ENCODE measurements at regions not wholly inside any gene's neighbourhood (a gene's known extent, or its start where the extent isn't known, plus 50 kb on each side); places are given as distances from the start of the nearest gene placed in this dataset.
"Not testable (repeated sequence)": the region's sequence is repeated elsewhere in the genome, so short reads cannot be mapped to it uniquely, and the experiment has no call there.

DNA sequence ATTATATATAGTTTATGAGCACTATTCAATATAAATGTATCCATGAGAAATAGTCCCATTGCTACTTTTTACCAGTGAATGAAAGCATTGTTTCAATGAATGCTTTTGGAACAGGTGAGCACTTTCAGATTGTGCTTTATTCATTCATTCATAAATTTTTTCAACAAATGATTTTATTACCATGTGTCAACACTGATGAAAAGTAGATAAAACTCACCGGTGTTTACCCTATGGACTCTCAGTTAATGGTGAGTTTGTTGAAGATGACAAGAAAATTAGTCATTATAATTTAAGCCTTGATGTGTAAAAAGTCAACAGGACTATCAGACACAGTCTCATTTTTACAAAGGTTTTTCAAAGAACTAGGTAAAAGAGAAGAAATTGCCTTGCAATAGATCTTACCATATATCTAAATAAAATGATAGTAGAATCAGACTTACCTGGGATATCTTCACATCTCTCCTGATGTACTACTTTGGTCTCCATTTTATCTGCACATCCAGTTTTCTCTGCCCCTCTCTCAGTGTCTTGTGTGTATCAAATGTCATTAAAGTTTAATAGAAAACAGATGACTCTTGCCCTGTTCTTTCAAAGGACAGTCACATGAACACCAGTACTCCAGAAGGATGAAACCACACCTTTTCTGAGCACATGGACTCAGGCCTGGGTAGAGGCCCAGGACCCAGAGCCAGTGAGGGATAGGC lies 325.3 kb upstream of the RND3 start:
- no peak for DNase-seq

DNA sequence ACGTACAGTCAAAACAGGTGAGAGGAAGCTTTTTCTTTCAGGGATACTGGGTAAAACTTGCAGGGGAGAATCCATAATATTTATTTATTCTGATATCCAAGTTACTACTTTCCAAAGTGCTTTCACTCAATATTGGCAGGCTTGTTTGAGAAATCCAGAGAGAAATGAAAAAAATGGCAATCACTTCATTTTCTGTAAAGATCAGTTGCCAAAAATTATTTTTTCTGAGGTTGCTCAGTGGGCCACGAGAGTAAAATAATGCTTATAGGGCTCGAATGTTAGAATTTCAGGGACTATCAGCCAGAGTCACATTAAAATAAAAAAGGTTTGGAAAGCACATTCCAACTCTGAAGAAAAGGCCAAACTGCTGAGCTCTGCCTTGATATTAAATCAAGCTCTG lies 324.6 kb upstream of the RND3 start:
- no peak for DNase-seq

- DNase-seq, result no peak
Measured at GRCh38 chr2:150811259-150811855, 323.9 kb upstream of the RND3 start.

DNA sequence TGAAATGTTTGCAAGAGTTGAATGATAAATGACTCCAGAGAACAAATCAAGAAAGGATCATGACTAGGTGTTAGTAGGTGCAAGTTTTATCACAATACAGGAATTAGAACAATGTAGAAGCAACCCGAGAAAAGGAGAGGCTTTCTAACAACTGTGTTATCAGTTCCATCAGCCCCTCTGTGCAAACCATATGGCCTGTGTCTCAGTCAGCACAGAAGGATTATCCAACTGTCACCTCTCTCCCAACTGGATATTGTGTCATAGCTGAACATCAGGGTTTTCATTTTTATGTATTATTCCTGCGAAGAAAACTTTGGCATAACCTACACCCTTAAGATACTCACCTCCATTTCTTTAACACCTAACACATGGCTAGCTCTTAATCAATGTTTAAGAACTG lies 321.6 kb upstream of the RND3 start:
- no peak for DNase-seq

- no peak for DNase-seq
Measured at GRCh38 chr2:150806336-150806735, 318.9 kb upstream of the RND3 start.

DNA sequence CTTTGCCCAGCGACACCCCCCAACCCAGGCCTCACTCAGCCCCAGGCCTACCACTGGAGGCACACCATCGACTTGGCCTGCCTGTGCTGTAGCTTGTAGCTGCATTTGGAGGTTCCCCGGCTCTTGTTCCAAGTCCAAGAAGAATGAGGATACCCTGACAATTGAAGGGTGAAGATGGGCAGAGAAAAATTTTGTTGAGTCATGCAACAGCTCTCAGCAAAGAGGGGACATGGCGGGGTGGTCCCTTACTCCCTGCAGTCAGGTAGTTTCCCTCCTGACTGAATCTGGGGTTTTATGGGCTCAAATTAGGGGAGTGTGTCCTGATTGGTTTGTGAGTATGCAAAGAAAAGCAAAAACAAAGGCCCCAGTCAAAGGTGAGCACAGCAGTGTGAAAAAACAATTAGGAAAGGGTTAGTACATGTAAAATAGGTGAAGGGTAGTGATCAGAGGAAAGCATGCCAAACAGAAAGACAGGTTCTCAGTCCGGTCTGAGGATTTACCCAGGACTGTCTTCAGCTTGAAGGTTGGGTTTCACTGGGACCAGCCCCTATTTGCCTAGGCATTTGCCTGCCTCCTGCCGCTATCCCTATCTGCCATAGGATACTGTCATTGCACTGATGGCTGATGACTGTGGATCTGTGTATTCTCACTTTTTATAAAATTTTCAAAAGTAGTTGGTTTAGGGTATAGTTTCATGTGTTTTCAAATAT lies 316.4 kb upstream of the RND3 start:
- no peak for DNase-seq

- DNase-seq, result no peak
Measured at GRCh38 chr2:150802635-150803034, 315.2 kb upstream of the RND3 start.

- DNase-seq, result not testable (repeated sequence)
Measured at GRCh38 chr2:150796236-150796635, 308.8 kb upstream of the RND3 start.

- DNase-seq, result no peak
Measured at GRCh38 chr2:150792780-150793300, 305.4 kb upstream of the RND3 start.

GRCh38 chr2:150791567-150791966 lies 304.1 kb upstream of the RND3 start:
- DNase-seq, result no peak

DNA sequence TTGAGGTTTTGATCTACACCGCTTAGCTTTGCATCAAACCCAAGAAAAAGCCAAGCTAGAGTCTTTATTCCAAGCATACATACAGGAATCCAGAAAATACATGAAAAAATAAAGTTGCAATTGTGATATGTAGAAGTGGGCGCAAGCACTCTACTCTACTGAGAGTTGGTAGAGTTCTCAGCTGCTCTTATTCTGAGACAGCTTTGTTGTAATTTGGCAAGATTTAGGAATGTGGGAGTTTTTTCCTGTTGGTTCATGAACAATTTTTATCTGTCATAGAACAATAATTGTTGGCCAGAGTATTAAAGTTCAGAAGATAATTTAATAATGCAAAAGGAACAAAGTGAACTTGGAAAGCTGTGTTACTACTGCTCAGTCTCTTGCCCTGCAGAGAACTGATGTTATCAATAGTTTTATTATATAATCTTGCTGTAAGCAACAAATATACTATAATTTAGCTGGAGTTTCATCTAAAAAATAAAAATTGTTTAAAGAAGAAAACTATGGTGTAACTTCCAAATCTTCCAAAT lies 302.0 kb upstream of the RND3 start:
- no peak for DNase-seq

- DNase-seq, result no peak
Measured at GRCh38 chr2:150788426-150789140, 301.1 kb upstream of the RND3 start.

DNA sequence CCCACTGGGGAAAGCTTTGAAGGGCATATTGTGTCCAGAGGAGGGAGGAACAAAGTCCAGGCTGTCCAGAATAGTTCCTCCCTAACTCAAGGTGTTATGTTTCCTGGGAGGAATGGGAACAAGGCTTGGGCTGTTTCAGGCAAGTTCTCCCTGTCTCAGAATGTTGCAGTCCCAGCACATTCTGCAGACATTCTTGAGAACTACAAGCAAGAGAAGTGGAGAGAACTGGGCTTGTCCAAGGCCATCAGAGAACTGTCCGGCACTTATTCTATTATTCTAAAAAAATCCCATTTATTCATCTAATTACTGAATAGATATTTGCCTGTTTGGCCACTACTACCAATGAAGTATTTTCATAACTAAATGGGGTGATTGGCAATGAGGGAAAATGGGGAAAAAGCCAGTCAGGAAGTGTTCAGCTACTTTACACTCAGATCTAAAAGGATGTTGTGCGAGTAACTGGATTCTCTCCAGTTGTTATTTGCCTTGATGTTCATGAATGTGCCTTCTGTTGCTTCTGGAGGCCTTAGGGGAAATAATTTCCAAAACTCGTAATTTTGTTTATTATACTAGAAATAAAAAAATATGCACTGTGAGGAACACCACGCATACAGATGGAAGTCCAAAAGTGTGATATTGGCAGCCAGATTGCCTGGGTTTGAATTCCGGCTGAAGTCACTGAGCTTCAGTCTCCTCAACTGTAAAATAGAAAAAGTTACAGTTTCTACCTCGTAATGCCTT lies 300.1 kb upstream of the RND3 start:
- no peak for DNase-seq

DNA sequence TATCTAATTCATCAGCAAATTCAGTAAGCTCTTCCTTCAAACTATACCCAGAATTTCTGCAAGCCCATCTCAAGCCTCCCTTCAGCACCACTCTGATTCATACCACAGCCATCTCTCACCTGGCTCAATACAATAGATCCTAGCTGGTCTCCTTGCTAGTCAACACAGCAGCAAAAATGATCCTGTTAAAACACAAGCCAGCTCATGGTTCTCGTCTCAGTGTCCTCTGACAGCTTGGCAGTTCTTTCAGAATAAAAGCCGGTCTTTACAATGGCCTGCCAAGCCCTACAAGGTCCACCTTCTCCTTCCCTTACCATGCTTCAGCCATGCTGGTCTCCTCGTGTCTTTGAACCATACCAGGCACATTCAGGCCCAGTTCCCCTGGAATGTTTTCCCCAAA lies 296.9 kb upstream of the RND3 start:
- no peak for DNase-seq

DNA sequence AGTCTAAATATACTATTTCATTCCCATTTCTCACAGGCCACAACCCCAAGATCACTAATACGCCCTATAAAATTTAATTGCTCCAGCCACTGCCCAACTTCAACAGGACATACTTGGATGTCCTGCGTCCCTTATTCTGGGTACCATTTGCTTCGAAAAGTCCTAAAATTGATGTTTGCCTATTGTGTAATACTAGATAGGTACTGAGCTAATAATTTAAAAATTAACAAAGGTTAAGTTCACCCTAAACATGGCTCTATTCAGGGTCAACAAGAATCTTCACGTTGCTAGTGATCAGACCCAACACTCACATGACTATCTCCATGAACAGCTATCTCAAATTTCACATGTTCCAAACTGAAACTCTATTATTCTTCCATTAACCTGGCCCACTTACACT lies 296.4 kb upstream of the RND3 start:
- no peak for DNase-seq

DNA sequence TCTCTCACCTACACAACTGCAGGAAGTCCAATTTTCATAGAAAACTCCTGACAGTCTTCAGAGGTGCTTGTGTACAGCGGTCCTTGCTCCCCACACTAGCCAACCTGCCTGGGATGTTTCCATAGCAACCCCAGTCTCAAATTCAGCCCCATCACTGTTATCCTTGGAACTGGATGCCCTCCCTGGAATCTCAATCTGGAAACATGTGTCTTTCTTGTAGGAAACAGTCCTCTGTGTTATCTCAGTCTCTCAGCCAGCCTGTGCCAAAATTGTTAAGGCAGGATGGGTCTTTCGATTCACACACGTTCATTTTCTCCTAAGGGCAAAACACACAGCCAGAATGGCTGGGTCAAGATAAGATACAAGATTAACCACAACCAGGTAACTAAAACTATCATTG lies 295.5 kb upstream of the RND3 start:
- DNase-seq, result no peak

DNA sequence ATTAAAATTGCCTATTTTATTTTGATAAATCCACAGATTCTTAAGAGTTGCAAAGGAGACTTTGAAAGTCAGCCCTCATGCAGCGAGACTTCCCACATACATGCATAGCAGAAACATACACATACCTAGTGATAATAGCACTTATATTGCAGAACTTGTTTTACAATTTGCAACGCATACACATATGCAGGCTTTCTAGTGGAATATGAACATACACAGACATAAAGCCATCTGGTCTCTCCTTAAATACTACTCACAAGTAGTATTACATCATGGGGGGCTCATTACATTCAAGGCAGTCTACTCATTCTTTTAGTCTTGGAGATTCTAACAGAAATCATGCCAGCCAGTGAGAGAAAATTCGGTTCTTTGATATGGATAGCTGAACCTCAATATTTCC lies 295.1 kb upstream of the RND3 start:
- no peak for DNase-seq

GRCh38 chr2:150781142-150781541 lies 293.7 kb upstream of the RND3 start:
- no peak for DNase-seq

- no peak for DNase-seq
Measured at GRCh38 chr2:150778828-150779227, 291.4 kb upstream of the RND3 start.

- DNase-seq, result no peak
Measured at GRCh38 chr2:150769421-150769820, 282.0 kb upstream of the RND3 start.

- DNase-seq, result no peak
Measured at GRCh38 chr2:150767991-150768746, 280.7 kb upstream of the RND3 start.

DNA sequence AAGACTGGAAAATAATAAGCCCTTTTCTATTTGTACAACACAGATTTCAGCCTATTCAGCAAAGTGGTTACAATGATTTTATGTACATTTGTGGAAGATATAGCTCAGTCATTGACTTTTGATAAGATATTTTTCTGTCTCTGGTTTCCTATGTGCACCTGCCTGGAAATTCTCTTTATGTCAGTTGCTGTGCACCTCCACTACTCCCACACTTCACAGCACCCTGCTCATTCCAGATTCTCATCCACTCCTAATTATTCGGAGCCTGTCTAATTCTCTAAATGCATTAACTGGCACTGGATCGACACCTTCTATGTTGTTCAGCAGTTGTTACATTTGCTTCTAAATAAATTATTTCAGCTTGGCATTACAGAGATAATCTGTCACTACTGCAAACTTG lies 275.1 kb upstream of the RND3 start:
- DNase-seq, result no peak

All from stimulated activated CD4-positive, alpha-beta T cell treated with anti-CD3 and anti-CD28 coated beads, Interleukin-2, amount 100 ng/mL, for 24 hours (primary cell).